ENCODE measurements at regions not wholly inside any gene's neighbourhood (a gene's known extent, or its start where the extent isn't known, plus 50 kb on each side); places are given as distances from the start of the nearest gene placed in this dataset.

DNA sequence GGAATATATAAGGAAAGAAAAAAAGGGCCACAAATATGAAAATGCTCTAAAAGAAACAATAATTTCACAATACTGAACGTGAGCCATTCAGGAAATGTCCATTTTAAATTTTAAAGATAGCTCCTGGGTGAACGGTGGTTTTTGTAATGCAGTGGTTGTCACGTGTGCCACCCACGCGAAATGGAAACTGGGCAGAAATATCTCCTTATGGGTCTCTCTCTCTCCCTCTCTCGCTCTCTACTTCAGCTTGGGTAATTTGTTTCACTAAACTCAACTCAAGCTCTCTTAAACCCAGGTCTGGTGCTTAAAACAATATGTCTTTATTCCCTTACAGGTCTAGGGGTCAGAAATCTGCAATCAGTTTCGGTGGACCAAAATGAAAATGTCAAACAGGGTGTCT is 150.8 kb downstream of the OR2B2 start:
- FAIRE-seq = no peak
- Histone ChIP-seq H3K27ac (ENCODE audit: low read depth in 1 of 3, low read length in 2 of 3) (no peak overlapping the region), H3K27me3 (ENCODE audit: control insufficient read depth in 3 of 3, insufficient read depth in 3 of 3, low read length in 3 of 3) (no peaks in the 10 kb centered on the region), H3K4me1 (ENCODE audit: control insufficient read depth in 3 of 3, insufficient read depth in 2 of 3, low read depth in 1 of 3, low read length in 2 of 3) (peaks cover 0 to 5% (median 0%) of the 10 kb centered on the region in 3 donors), H3K9me3 (ENCODE audit: control insufficient read depth in 2 of 2, insufficient read depth in 1 of 2, low read depth in 1 of 2, low read length in 1 of 2) (no peaks in the 10 kb centered on the region), H3K36me3 (ENCODE audit: control insufficient read depth in 3 of 3, insufficient read depth in 2 of 3, low read depth in 1 of 3, low read length in 3 of 3) (peaks cover 0 to 6% (median 0%) of the 10 kb centered on the region in 3 donors), H3K4me3 (ENCODE audit: low read depth in 1 of 3, low read length in 3 of 3) (no peak overlapping the region)
- 58 to 71% (median 70%) methylated on average over 7 of the region's 7 CpGs for WGBS, 3 donors
- DNase-seq = no peak

DNA sequence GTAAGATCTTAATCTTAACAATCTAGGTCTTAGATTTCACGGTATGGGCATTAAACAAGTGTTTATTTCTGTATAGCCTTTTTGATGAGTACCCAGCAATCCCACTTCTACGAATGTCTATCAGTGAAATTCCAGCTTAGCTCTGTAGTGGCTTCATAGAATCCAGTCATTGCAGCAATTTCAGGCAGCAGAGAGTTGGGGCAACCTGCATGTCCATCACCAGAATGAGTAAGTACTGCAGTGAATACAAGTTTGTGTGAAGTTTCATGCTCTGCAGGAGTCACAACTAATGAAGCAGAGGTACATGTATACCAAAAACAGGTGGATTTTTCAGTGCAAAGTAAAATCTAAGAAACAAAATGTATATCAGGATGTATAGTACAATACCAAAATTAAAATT is 151.7 kb downstream of the OR2B2 start:
- Histone ChIP-seq H3K27me3 (ENCODE audit: control insufficient read depth in 3 of 3, insufficient read depth in 3 of 3, low read length in 3 of 3) (no peaks in the 10 kb centered on the region), H3K4me3 (ENCODE audit: low read depth in 1 of 3, low read length in 3 of 3) (no peak overlapping the region), H3K36me3 (ENCODE audit: control insufficient read depth in 3 of 3, insufficient read depth in 2 of 3, low read depth in 1 of 3, low read length in 3 of 3) (peaks cover 0 to 6% (median 0%) of the 10 kb centered on the region in 3 donors), H3K27ac (ENCODE audit: low read depth in 1 of 3, low read length in 2 of 3) (no peak overlapping the region), H3K4me1 (ENCODE audit: control insufficient read depth in 3 of 3, insufficient read depth in 2 of 3, low read depth in 1 of 3, low read length in 2 of 3) (peaks cover 0 to 5% (median 0%) of the 10 kb centered on the region in 3 donors), H3K9me3 (ENCODE audit: control insufficient read depth in 2 of 2, insufficient read depth in 1 of 2, low read depth in 1 of 2, low read length in 1 of 2) (no peaks in the 10 kb centered on the region)
- WGBS, 3 donors = 79 to 81% (median 81%) methylated on average over 2 of the region's 2 CpGs
- DNase-seq = no peak
- FAIRE-seq = no peak

DNA sequence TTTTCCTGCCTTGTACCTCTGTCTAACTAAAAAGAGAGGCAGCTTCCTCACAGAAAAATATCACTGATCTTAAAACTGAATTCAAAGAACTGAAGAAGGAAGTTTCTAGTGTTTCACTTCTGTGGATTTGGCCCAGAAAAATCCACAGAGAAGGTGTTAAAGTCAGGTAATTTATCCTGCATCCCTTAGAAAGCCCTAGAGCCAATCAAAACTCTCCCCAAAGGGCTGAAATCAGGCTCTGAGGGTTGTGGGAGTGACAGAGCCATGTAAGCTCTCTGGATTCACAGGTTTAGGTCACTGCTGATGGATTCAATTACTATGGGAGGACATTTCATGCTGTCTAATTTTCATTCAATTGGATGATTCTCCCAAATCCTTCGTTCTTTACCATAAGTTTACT is 152.3 kb downstream of the OR2B2 start:
- Histone ChIP-seq H3K36me3 (ENCODE audit: control insufficient read depth in 3 of 3, insufficient read depth in 2 of 3, low read depth in 1 of 3, low read length in 3 of 3) (peaks cover 0 to 6% (median 0%) of the 10 kb centered on the region in 3 donors), H3K9me3 (ENCODE audit: control insufficient read depth in 2 of 2, insufficient read depth in 1 of 2, low read depth in 1 of 2, low read length in 1 of 2) (no peaks in the 10 kb centered on the region), H3K27me3 (ENCODE audit: control insufficient read depth in 3 of 3, insufficient read depth in 3 of 3, low read length in 3 of 3) (no peaks in the 10 kb centered on the region), H3K4me1 (ENCODE audit: control insufficient read depth in 3 of 3, insufficient read depth in 2 of 3, low read depth in 1 of 3, low read length in 2 of 3) (peaks cover 0 to 5% (median 0%) of the 10 kb centered on the region in 3 donors), H3K4me3 (ENCODE audit: low read depth in 1 of 3, low read length in 3 of 3) (no peak overlapping the region), H3K27ac (ENCODE audit: low read depth in 1 of 3, low read length in 2 of 3) (no peak overlapping the region)
- DNase-seq = no peak
- 73 to 89% (median 86%) methylated on average over 1 of the region's 1 CpG for WGBS, 3 donors
- no peak for FAIRE-seq

DNA sequence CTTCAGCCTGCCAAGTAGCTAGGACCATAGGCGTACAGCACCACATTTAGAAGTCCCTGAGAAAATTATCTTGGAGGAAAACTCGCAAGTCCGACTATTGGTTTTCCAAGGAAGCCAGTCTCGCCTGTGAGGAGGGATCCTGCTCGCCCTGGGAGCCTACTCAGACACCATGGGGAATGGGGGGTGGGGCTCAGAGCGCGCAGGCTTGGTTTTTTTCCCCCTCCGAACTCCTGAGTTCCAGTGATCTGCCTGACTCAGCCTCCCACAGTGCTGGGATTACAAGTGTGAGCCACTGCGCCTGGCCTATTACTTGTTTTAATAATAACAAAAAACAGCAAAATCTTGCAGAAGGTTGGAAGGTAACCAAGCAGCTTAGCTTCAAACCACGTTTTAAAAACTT is 153.7 kb downstream of the OR2B2 start:
- peak overlapping the region in 1 of 3 donors; percentile 2 for H3K4me3 ChIP-seq (ENCODE audit: low read depth in 1 of 3, low read length in 3 of 3)
- H3K27ac ChIP-seq (ENCODE audit: low read depth in 1 of 3, low read length in 2 of 3) = no peak overlapping the region
- DNase-seq (peak in 1 of 2 donors; percentile 32), FAIRE-seq (no peak)
- H3K9me3 ChIP-seq (ENCODE audit: control insufficient read depth in 2 of 2, insufficient read depth in 1 of 2, low read depth in 1 of 2, low read length in 1 of 2) = no peaks in the 10 kb centered on the region
- 65 to 87% (median 76%) methylated on average over 10 of the region's 10 CpGs for WGBS, 3 donors
- H3K36me3 ChIP-seq (ENCODE audit: control insufficient read depth in 3 of 3, insufficient read depth in 2 of 3, low read depth in 1 of 3, low read length in 3 of 3) = peaks cover 0 to 6% (median 0%) of the 10 kb centered on the region in 3 donors
- peaks cover 0 to 5% (median 0%) of the 10 kb centered on the region in 3 donors for H3K4me1 ChIP-seq (ENCODE audit: control insufficient read depth in 3 of 3, insufficient read depth in 2 of 3, low read depth in 1 of 3, low read length in 2 of 3)
- no peaks in the 10 kb centered on the region for H3K27me3 ChIP-seq (ENCODE audit: control insufficient read depth in 3 of 3, insufficient read depth in 3 of 3, low read length in 3 of 3)

DNA sequence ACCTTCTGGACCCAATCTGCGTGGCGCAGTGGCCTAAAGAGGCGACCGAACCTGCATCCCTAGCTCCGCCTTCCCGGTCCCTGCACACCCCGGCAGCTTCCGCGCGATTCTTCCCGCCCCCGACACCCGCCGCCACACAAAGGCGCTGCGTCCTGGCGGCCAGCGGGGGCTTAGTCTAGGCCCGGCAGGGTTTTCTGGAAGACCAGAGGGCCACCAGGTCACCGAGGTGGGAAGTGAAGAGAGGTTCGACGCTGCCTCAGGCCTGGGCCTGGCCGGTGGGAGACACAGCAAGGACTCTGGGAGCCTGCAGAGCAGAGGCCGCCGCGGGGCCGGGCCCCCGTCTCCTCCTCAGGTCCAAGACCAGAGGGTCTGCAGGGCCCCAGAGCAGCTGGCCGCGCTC is 154.9 kb downstream of the OR2B2 start:
- H3K4me1 ChIP-seq (ENCODE audit: control insufficient read depth in 3 of 3, insufficient read depth in 2 of 3, low read depth in 1 of 3, low read length in 2 of 3) = peaks cover 0 to 5% (median 0%) of the 10 kb centered on the region in 3 donors
- WGBS, 3 donors = 5 to 7% (median 5%) methylated on average over 30 of the region's 30 CpGs
- FAIRE-seq = no peak
- no peaks in the 10 kb centered on the region for H3K27me3 ChIP-seq (ENCODE audit: control insufficient read depth in 3 of 3, insufficient read depth in 3 of 3, low read length in 3 of 3)
- peaks cover 0 to 2% (median 0%) of the 10 kb centered on the region in 3 donors for H3K36me3 ChIP-seq (ENCODE audit: control insufficient read depth in 3 of 3, insufficient read depth in 2 of 3, low read depth in 1 of 3, low read length in 3 of 3)
- peak overlapping the region in 2 of 3 donors; percentile 66 to 83 for H3K4me3 ChIP-seq (ENCODE audit: low read depth in 1 of 3, low read length in 3 of 3)
- no peaks in the 10 kb centered on the region for H3K9me3 ChIP-seq (ENCODE audit: control insufficient read depth in 2 of 2, insufficient read depth in 1 of 2, low read depth in 1 of 2, low read length in 1 of 2)
- H3K27ac ChIP-seq (ENCODE audit: low read depth in 1 of 3, low read length in 2 of 3) = no peak overlapping the region
- DNase-seq = peak; percentile 52 to 79

DNA sequence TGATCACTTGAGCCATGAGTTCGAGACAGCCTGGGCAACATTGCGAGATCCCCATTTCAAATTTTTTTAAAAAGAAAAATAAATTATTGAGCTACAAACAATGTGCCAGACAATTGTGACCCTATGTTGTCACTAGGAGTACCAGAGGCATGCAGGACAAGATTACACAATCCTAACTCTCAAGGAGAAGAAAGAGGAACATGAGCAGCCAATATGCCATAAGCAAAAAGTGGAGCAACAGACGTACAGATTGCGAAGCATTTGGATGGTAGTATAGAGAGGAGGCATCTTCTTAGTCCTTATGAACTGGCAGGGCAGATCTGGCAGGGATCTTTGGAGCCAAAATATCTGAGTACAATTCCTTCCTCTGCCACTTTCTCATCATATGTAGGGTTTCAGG is 156.4 kb downstream of the OR2B2 start:
- DNase-seq (no peak), FAIRE-seq (no peak)
- peaks cover 0 to 5% (median 0%) of the 10 kb centered on the region in 3 donors for H3K4me1 ChIP-seq (ENCODE audit: control insufficient read depth in 3 of 3, insufficient read depth in 2 of 3, low read depth in 1 of 3, low read length in 2 of 3)
- H3K27ac ChIP-seq (ENCODE audit: low read depth in 1 of 3, low read length in 2 of 3) = no peak overlapping the region
- no peaks in the 10 kb centered on the region for H3K9me3 ChIP-seq (ENCODE audit: control insufficient read depth in 2 of 2, insufficient read depth in 1 of 2, low read depth in 1 of 2, low read length in 1 of 2)
- 87 to 99% (median 89%) methylated on average over 4 of the region's 4 CpGs for WGBS, 3 donors
- no peak overlapping the region for H3K4me3 ChIP-seq (ENCODE audit: low read depth in 1 of 3, low read length in 3 of 3)
- H3K36me3 ChIP-seq (ENCODE audit: control insufficient read depth in 3 of 3, insufficient read depth in 2 of 3, low read depth in 1 of 3, low read length in 3 of 3) = no peaks in the 10 kb centered on the region
- H3K27me3 ChIP-seq (ENCODE audit: control insufficient read depth in 3 of 3, insufficient read depth in 3 of 3, low read length in 3 of 3) = no peaks in the 10 kb centered on the region

DNA sequence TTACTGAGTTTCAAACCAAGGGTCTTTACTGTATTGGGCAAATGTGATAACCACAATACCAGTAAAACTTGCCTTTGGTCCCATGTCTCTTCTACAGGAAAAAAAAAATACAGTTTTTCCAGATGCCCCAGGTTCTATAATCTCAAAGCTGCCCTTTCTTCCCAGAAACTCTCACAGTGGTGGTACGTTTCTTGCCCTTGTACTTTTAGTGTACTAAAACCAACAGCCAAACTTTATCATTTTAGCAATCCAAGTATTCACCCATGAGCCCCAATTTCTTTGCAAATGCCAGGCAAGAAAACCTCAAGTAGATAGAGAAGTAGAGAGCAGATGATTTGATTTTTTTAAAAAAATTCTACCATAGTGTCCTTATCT is 157.8 kb downstream of the OR2B2 start:
- no peak for DNase-seq
- Histone ChIP-seq H3K36me3 (ENCODE audit: control insufficient read depth in 3 of 3, insufficient read depth in 2 of 3, low read depth in 1 of 3, low read length in 3 of 3) (no peaks in the 10 kb centered on the region), H3K4me1 (ENCODE audit: control insufficient read depth in 3 of 3, insufficient read depth in 2 of 3, low read depth in 1 of 3, low read length in 2 of 3) (peaks cover 0 to 5% (median 0%) of the 10 kb centered on the region in 3 donors), H3K27me3 (ENCODE audit: control insufficient read depth in 3 of 3, insufficient read depth in 3 of 3, low read length in 3 of 3) (no peaks in the 10 kb centered on the region), H3K27ac (ENCODE audit: low read depth in 1 of 3, low read length in 2 of 3) (peak overlapping the region in 1 of 3 donors; percentile 32), H3K4me3 (ENCODE audit: low read depth in 1 of 3, low read length in 3 of 3) (peak overlapping the region in 1 of 3 donors; percentile 53), H3K9me3 (ENCODE audit: control insufficient read depth in 2 of 2, insufficient read depth in 1 of 2, low read depth in 1 of 2, low read length in 1 of 2) (no peaks in the 10 kb centered on the region)
- WGBS, 3 donors = 24 to 33% (median 28%) methylated on average over 1 of the region's 1 CpG
- no peak for FAIRE-seq

DNA sequence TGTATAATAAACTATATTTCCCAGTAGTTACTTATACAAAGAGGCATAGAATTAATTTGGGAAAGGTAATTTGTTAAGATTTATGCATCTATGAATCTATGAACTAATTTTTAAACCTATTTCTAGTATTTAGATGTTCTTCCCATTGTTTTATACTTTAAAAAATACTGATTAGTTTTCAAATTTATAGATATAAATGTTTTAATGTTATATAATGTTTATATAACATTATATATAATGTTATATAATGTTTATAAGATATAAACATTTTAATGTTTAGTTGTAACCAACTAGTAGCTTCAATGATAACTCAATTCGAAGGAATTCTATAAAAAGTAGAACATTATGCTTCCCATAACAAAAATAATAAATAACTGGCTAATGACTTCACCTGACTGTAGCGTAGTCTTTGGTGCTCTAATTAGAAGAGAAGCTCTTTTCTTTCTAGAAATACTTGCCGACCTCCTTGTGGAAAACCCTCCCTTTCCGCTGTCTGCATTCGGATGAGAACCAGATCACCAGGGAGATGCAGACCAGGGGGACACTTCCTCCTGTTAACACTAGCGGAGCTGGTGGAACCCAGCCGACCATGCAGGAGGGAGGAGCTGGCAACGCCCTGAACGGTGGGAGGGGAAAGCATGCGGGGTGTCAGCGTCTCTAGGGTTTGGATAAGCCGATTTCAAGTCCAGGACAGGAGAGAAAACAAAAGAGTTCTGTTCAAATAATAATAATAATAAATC is 158.4 kb downstream of the OR2B2 start:
- H3K27ac ChIP-seq (ENCODE audit: low read depth in 1 of 3, low read length in 2 of 3) = peak overlapping the region in 1 of 3 donors; percentile 32
- WGBS, 3 donors = 0 to 1% (median 0%) methylated on average over 12 of the region's 12 CpGs
- no peak for FAIRE-seq
- no peaks in the 10 kb centered on the region for H3K36me3 ChIP-seq (ENCODE audit: control insufficient read depth in 3 of 3, insufficient read depth in 2 of 3, low read depth in 1 of 3, low read length in 3 of 3)
- peak; percentile 61 to 79 for DNase-seq
- peaks cover 0 to 1% (median 0%) of the 10 kb centered on the region in 3 donors for H3K4me1 ChIP-seq (ENCODE audit: control insufficient read depth in 3 of 3, insufficient read depth in 2 of 3, low read depth in 1 of 3, low read length in 2 of 3)
- H3K27me3 ChIP-seq (ENCODE audit: control insufficient read depth in 3 of 3, insufficient read depth in 3 of 3, low read length in 3 of 3) = no peaks in the 10 kb centered on the region
- H3K9me3 ChIP-seq (ENCODE audit: control insufficient read depth in 2 of 2, insufficient read depth in 1 of 2, low read depth in 1 of 2, low read length in 1 of 2) = no peaks in the 10 kb centered on the region
- H3K4me3 ChIP-seq (ENCODE audit: low read depth in 1 of 3, low read length in 3 of 3) = peak overlapping the region in 2 of 3 donors; percentile 40 to 53

All from small intestine (tissue), 7 donors.